DMS114 treated with DMSO at 0.1 percent for 48 hours (cell line): ENCODE measurements at regions not wholly inside any gene's neighbourhood (a gene's known extent, or its start where the extent isn't known, plus 50 kb on each side); places are given as distances from the start of the nearest gene placed in this dataset.
"Not testable (repeated sequence)": the region's sequence is repeated elsewhere in the genome, so short reads cannot be mapped to it uniquely, and the experiment has no call there.

Source experiments
- DNase-seq: peaks from one replicate; lab custom pipeline; 2025; ENCODE audit not compliant: unreplicated experiment; lab: John Stamatoyannopoulos, UW

GRCh38 chr4:59689149-59689548 is 1511.0 kb upstream of the ADGRL3 start:
- DNase-seq, result no peak

GRCh38 chr4:59695355-59696053 is 1504.6 kb upstream of the ADGRL3 start:
- no peak for DNase-seq

GRCh38 chr4:59698041-59698440 is 1502.1 kb upstream of the ADGRL3 start:
- DNase-seq, result no peak

- no peak for DNase-seq
Observed at GRCh38 chr4:59700651-59701050, 1499.5 kb upstream of the ADGRL3 start.

GRCh38 chr4:59704616-59705015 is 1495.5 kb upstream of the ADGRL3 start:
- no peak for DNase-seq

- DNase-seq, result no peak
Observed at GRCh38 chr4:59712470-59712869, 1487.7 kb upstream of the ADGRL3 start.

GRCh38 chr4:59724286-59724685 is 1475.8 kb upstream of the ADGRL3 start:
- not testable (repeated sequence) for DNase-seq

GRCh38 chr4:59727745-59728144 is 1472.4 kb upstream of the ADGRL3 start:
- DNase-seq, result no peak

GRCh38 chr4:59728496-59728895 is 1471.6 kb upstream of the ADGRL3 start:
- DNase-seq, result no peak

GRCh38 chr4:59729321-59729720 is 1470.8 kb upstream of the ADGRL3 start:
- DNase-seq, result no peak

GRCh38 chr4:59748433-59748832 is 1451.7 kb upstream of the ADGRL3 start:
- no peak for DNase-seq

- no peak for DNase-seq
Observed at GRCh38 chr4:59759082-59759825, 1440.9 kb upstream of the ADGRL3 start.

- DNase-seq, result no peak
Observed at GRCh38 chr4:59762344-59762743, 1437.8 kb upstream of the ADGRL3 start.

GRCh38 chr4:59770601-59771264 is 1429.4 kb upstream of the ADGRL3 start:
- DNase-seq, result no peak

- no peak for DNase-seq
Observed at GRCh38 chr4:59772641-59773139, 1427.4 kb upstream of the ADGRL3 start.

- DNase-seq, result not testable (repeated sequence)
Observed at GRCh38 chr4:59780271-59780670, 1419.9 kb upstream of the ADGRL3 start.

GRCh38 chr4:59805176-59805575 is 1395.0 kb upstream of the ADGRL3 start:
- DNase-seq, result no peak

GRCh38 chr4:59814402-59815010 is 1385.6 kb upstream of the ADGRL3 start:
- no peak for DNase-seq

- DNase-seq, result no peak
Observed at GRCh38 chr4:59818656-59819055, 1381.5 kb upstream of the ADGRL3 start.

- DNase-seq, result no peak
Observed at GRCh38 chr4:59823311-59823710, 1376.8 kb upstream of the ADGRL3 start.

- DNase-seq, result no peak
Observed at GRCh38 chr4:59825104-59825503, 1375.0 kb upstream of the ADGRL3 start.
